Activated CD4-positive, alpha-beta T cell treated with anti-CD3 and anti-CD28 coated beads for 36 hours (primary cell): ENCODE measurements at regions not wholly inside any gene's neighbourhood (a gene's known extent, or its start where the extent isn't known, plus 50 kb on each side); places are given as distances from the start of the nearest gene placed in this dataset.
"Not testable (repeated sequence)": the region's sequence is repeated elsewhere in the genome, so short reads cannot be mapped to it uniquely, and the experiment has no call there.

Source experiments
- ATAC-seq: fragments of 200-7000 bp; cut with Tn5 transposase; one replicate; pipeline ENCODE4 v1.10.0; 2021; ENCODE audit warnings: mild to moderate bottlenecking, moderate library complexity
- CTCF ChIA-PET: fragments of 350-600 bp; sonication (Branson Sonifier 250); formaldehyde crosslinking; loops from one replicate; lab custom pipeline; 2021; ENCODE audit warnings: antibody characterized with exemption; lab: Charles Lee
- POLR2A ChIA-PET: fragments of 350-600 bp; sonication (Branson Sonifier 250); formaldehyde crosslinking; loops from one replicate; lab custom pipeline; 2021; ENCODE audit warnings: antibody characterized with exemption, inconsistent platforms; lab: Charles Lee
- DNase-seq: peaks from one replicate; pipeline ENCODE4 v3.0.0-alpha.2; 2020
- H3K27ac Mint-ChIP-seq: one replicate; pipeline ENCODE4 v1.8.0; 2021; ENCODE audit warnings: mixed read lengths
- H3K27me3 Mint-ChIP-seq: one replicate; pipeline ENCODE4 v1.8.0; 2021; ENCODE audit warnings: mixed read lengths
- H3K36me3 Mint-ChIP-seq: one replicate; pipeline ENCODE4 v1.8.0; 2021; ENCODE audit warnings: low read depth, mixed read lengths
- H3K4me1 Mint-ChIP-seq: one replicate; pipeline ENCODE4 v1.8.0; 2021; ENCODE audit warnings: mixed read lengths
- H3K4me3 Mint-ChIP-seq: one replicate; pipeline ENCODE4 v1.8.0; 2021; ENCODE audit warnings: mild to moderate bottlenecking, moderate library complexity, mixed read lengths
- H3K9me3 Mint-ChIP-seq: one replicate; pipeline ENCODE4 v1.8.0; 2021; ENCODE audit warnings: low read depth, mixed read lengths
- intact Hi-C, 2 experiments: fragments of 100-400 bp; cut with DNase I in 1 of 2; cut with micrococcal nuclease in 1 of 2; formaldehyde crosslinking; loops; one replicate each; pipeline versions ENCODE4 v1.14.2 to v1.15.1; 2022 to 2024; cut with DNase I, micrococcal nuclease

- Mint-ChIP-seq H3K36me3 (no peaks in the 10 kb centered on the region), H3K27me3 (peaks cover 7% of the 10 kb centered on the region), H3K27ac (no peak overlapping the region), H3K9me3 (no peaks in the 10 kb centered on the region), H3K4me3 (no peak overlapping the region), H3K4me1 (no peaks in the 10 kb centered on the region)
- POLR2A ChIA-PET, result no interaction called here
- intact Hi-C loops, result no loop called here
- DNase-seq (no peak), ATAC-seq (no peak)
- CTCF ChIA-PET, result no interaction called here
Observed at GRCh38 chr2:224106794-224107193, 67.7 kb upstream of the SERPINE2 start.

- no peaks in the 10 kb centered on the region for H3K9me3 Mint-ChIP-seq
- H3K4me3 Mint-ChIP-seq, result no peak overlapping the region
- H3K36me3 Mint-ChIP-seq, result no peaks in the 10 kb centered on the region
- DNase-seq, result no peak
- no peaks in the 10 kb centered on the region for H3K4me1 Mint-ChIP-seq
- ChIA-PET POLR2A (no interaction called here), CTCF (no interaction called here)
- ATAC-seq, result no peak
- intact Hi-C loops, result no loop called here
- H3K27me3 Mint-ChIP-seq, result peaks cover 11% of the 10 kb centered on the region
- H3K27ac Mint-ChIP-seq, result no peak overlapping the region
Observed at GRCh38 chr2:224104668-224105386, 65.7 kb upstream of the SERPINE2 start.

GRCh38 chr2:224103651-224104050 lies 64.6 kb upstream of the SERPINE2 start:
- H3K4me3 Mint-ChIP-seq, result no peak overlapping the region
- CTCF ChIA-PET, result no interaction called here
- POLR2A ChIA-PET, result no interaction called here
- intact Hi-C loops, result no loop called here
- H3K9me3 Mint-ChIP-seq, result no peaks in the 10 kb centered on the region
- ATAC-seq (no peak), DNase-seq (no peak)
- H3K4me1 Mint-ChIP-seq, result no peaks in the 10 kb centered on the region
- no peak overlapping the region for H3K27ac Mint-ChIP-seq
- no peaks in the 10 kb centered on the region for H3K36me3 Mint-ChIP-seq
- H3K27me3 Mint-ChIP-seq, result peaks cover 9% of the 10 kb centered on the region

- Mint-ChIP-seq H3K4me3 (no peak overlapping the region), H3K4me1 (no peaks in the 10 kb centered on the region), H3K27me3 (peaks cover 7% of the 10 kb centered on the region), H3K9me3 (no peaks in the 10 kb centered on the region), H3K27ac (no peak overlapping the region), H3K36me3 (no peaks in the 10 kb centered on the region)
- no peak for ATAC-seq
- ChIA-PET POLR2A (no interaction called here), CTCF (no interaction called here)
- intact Hi-C loops, result no loop called here
- DNase-seq, result no peak
Observed at GRCh38 chr2:224102991-224103390, 63.9 kb upstream of the SERPINE2 start.

GRCh38 chr2:224101820-224102630 lies 62.9 kb upstream of the SERPINE2 start:
- DNase-seq, result no peak
- peaks cover 9% of the 10 kb centered on the region for H3K27me3 Mint-ChIP-seq
- no peak for ATAC-seq
- ChIA-PET POLR2A (no interaction called here), CTCF (interaction anchor here (0.7 kb wide), 1 partner anchor 105 kb away, joined by 5 read pairs; no protein-coding TSS in a partner anchor)
- no peaks in the 10 kb centered on the region for H3K36me3 Mint-ChIP-seq
- intact Hi-C loops, result no loop called here
- H3K4me1 Mint-ChIP-seq, result no peaks in the 10 kb centered on the region
- H3K27ac Mint-ChIP-seq, result no peak overlapping the region
- H3K9me3 Mint-ChIP-seq, result no peaks in the 10 kb centered on the region
- H3K4me3 Mint-ChIP-seq, result no peak overlapping the region

GRCh38 chr2:224099861-224100643 lies 61.0 kb upstream of the SERPINE2 start:
- Mint-ChIP-seq H3K4me1 (no peaks in the 10 kb centered on the region), H3K9me3 (no peaks in the 10 kb centered on the region), H3K36me3 (no peaks in the 10 kb centered on the region), H3K4me3 (no peak overlapping the region), H3K27me3 (peaks cover 9% of the 10 kb centered on the region), H3K27ac (no peak overlapping the region)
- intact Hi-C loops, result no loop called here
- DNase-seq (no peak), ATAC-seq (no peak)
- CTCF ChIA-PET, result no interaction called here
- POLR2A ChIA-PET, result no interaction called here

GRCh38 chr2:224098481-224099230 lies 59.6 kb upstream of the SERPINE2 start:
- DNase-seq (no peak), ATAC-seq (no peak)
- Mint-ChIP-seq H3K9me3 (no peaks in the 10 kb centered on the region), H3K27ac (no peak overlapping the region), H3K4me3 (no peak overlapping the region), H3K4me1 (no peaks in the 10 kb centered on the region), H3K36me3 (no peaks in the 10 kb centered on the region), H3K27me3 (peaks cover 13% of the 10 kb centered on the region)
- intact Hi-C loops, result no loop called here
- CTCF ChIA-PET, result interaction anchor here (1.2 kb wide), 1 partner anchor 186 kb away, joined by 3 read pairs; no protein-coding TSS in a partner anchor
- POLR2A ChIA-PET, result no interaction called here

GRCh38 chr2:224094413-224094812 lies 55.3 kb upstream of the SERPINE2 start:
- Mint-ChIP-seq H3K36me3 (no peaks in the 10 kb centered on the region), H3K4me3 (no peak overlapping the region), H3K27ac (no peak overlapping the region), H3K27me3 (peaks cover 9% of the 10 kb centered on the region), H3K4me1 (no peaks in the 10 kb centered on the region), H3K9me3 (no peaks in the 10 kb centered on the region)
- ChIA-PET CTCF (no interaction called here), POLR2A (no interaction called here)
- DNase-seq (no peak), ATAC-seq (no peak)
- intact Hi-C loops, result no loop called here

GRCh38 chr2:224091671-224092070 lies 52.6 kb upstream of the SERPINE2 start:
- H3K9me3 Mint-ChIP-seq, H3K4me1 Mint-ChIP-seq, H3K36me3 Mint-ChIP-seq, CTCF ChIA-PET, H3K27me3 Mint-ChIP-seq, intact Hi-C loops, H3K4me3 Mint-ChIP-seq, ATAC-seq, DNase-seq, POLR2A ChIA-PET, H3K27ac Mint-ChIP-seq: not testable (repeated sequence)

- ATAC-seq, H3K9me3 Mint-ChIP-seq, H3K27ac Mint-ChIP-seq, POLR2A ChIA-PET, H3K27me3 Mint-ChIP-seq, intact Hi-C loops, H3K36me3 Mint-ChIP-seq, CTCF ChIA-PET, H3K4me1 Mint-ChIP-seq, DNase-seq, H3K4me3 Mint-ChIP-seq: not testable (repeated sequence)
Observed at GRCh38 chr2:224089606-224090005, 50.5 kb upstream of the SERPINE2 start.
